ENCODE measurements at regions not wholly inside any gene's neighbourhood (a gene's known extent, or its start where the extent isn't known, plus 50 kb on each side); places are given as distances from the start of the nearest gene placed in this dataset.
"Not testable (repeated sequence)": the region's sequence is repeated elsewhere in the genome, so short reads cannot be mapped to it uniquely, and the experiment has no call there.

- Histone ChIP-seq H3K27ac (ENCODE audit: low read depth, low read length) (no peak overlapping the region), H2AFZ (ENCODE audit: low read length, unreplicated experiment) (no peak overlapping the region), H3K27me3 (ENCODE audit: insufficient read depth, low read length) (0 out of 2 replicates have a peak, but pooled peaks cover 7% of the 10 kb centered on the region), H3K36me3 (ENCODE audit: insufficient read depth, low read length) (no peaks in the 10 kb centered on the region), H3K4me3 (ENCODE audit: low read depth, low read length) (no peak overlapping the region), H3K4me1 (ENCODE audit: control insufficient read depth, insufficient read depth, low read length, unreplicated experiment) (no peaks in the 10 kb centered on the region), H3K79me2 (ENCODE audit: control insufficient read depth, insufficient read depth, low read length, unreplicated experiment) (no peaks in the 10 kb centered on the region)
Observed at GRCh38 chr11:109708184-109708583, 286.2 kb downstream of the C11orf87 start.

- H3K4me3 ChIP-seq (ENCODE audit: low read depth, low read length); H2AFZ ChIP-seq (ENCODE audit: low read length, unreplicated experiment); H3K79me2 ChIP-seq (ENCODE audit: control insufficient read depth, insufficient read depth, low read length, unreplicated experiment); H3K27me3 ChIP-seq (ENCODE audit: insufficient read depth, low read length); H3K36me3 ChIP-seq (ENCODE audit: insufficient read depth, low read length); H3K27ac ChIP-seq (ENCODE audit: low read depth, low read length); H3K4me1 ChIP-seq (ENCODE audit: control insufficient read depth, insufficient read depth, low read length, unreplicated experiment): not testable (repeated sequence)
Observed at GRCh38 chr11:109714444-109714843, 292.5 kb downstream of the C11orf87 start.

- H3K79me2 ChIP-seq (ENCODE audit: control insufficient read depth, insufficient read depth, low read length, unreplicated experiment); H2AFZ ChIP-seq (ENCODE audit: low read length, unreplicated experiment); H3K27me3 ChIP-seq (ENCODE audit: insufficient read depth, low read length); H3K4me3 ChIP-seq (ENCODE audit: low read depth, low read length); H3K4me1 ChIP-seq (ENCODE audit: control insufficient read depth, insufficient read depth, low read length, unreplicated experiment); H3K36me3 ChIP-seq (ENCODE audit: insufficient read depth, low read length); H3K27ac ChIP-seq (ENCODE audit: low read depth, low read length): not testable (repeated sequence)
Observed at GRCh38 chr11:109715424-109715823, 293.4 kb downstream of the C11orf87 start.

- H3K4me3 ChIP-seq (ENCODE audit: low read depth, low read length) = no peak overlapping the region
- peaks cover 4% of the 10 kb centered on the region for H3K4me1 ChIP-seq (ENCODE audit: control insufficient read depth, insufficient read depth, low read length, unreplicated experiment)
- no peaks in the 10 kb centered on the region for H3K79me2 ChIP-seq (ENCODE audit: control insufficient read depth, insufficient read depth, low read length, unreplicated experiment)
- no peak overlapping the region for H2AFZ ChIP-seq (ENCODE audit: low read length, unreplicated experiment)
- H3K27ac ChIP-seq (ENCODE audit: low read depth, low read length) = no peak overlapping the region
- H3K27me3 ChIP-seq (ENCODE audit: insufficient read depth, low read length) = no peaks in the 10 kb centered on the region
- no peaks in the 10 kb centered on the region for H3K36me3 ChIP-seq (ENCODE audit: insufficient read depth, low read length)
Observed at GRCh38 chr11:109726061-109726460, 304.1 kb downstream of the C11orf87 start.

- no peaks in the 10 kb centered on the region for H3K36me3 ChIP-seq (ENCODE audit: insufficient read depth, low read length)
- no peaks in the 10 kb centered on the region for H3K27me3 ChIP-seq (ENCODE audit: insufficient read depth, low read length)
- H3K4me3 ChIP-seq (ENCODE audit: low read depth, low read length) = no peak overlapping the region
- H3K4me1 ChIP-seq (ENCODE audit: control insufficient read depth, insufficient read depth, low read length, unreplicated experiment) = peaks cover 6% of the 10 kb centered on the region
- no peaks in the 10 kb centered on the region for H3K79me2 ChIP-seq (ENCODE audit: control insufficient read depth, insufficient read depth, low read length, unreplicated experiment)
- H2AFZ ChIP-seq (ENCODE audit: low read length, unreplicated experiment) = no peak overlapping the region
- no peak overlapping the region for H3K27ac ChIP-seq (ENCODE audit: low read depth, low read length)
Observed at GRCh38 chr11:109728056-109728455, 306.1 kb downstream of the C11orf87 start.

- H3K36me3 ChIP-seq (ENCODE audit: insufficient read depth, low read length) = no peaks in the 10 kb centered on the region
- no peaks in the 10 kb centered on the region for H3K27me3 ChIP-seq (ENCODE audit: insufficient read depth, low read length)
- H3K4me3 ChIP-seq (ENCODE audit: low read depth, low read length) = no peak overlapping the region
- H2AFZ ChIP-seq (ENCODE audit: low read length, unreplicated experiment) = no peak overlapping the region
- no peaks in the 10 kb centered on the region for H3K79me2 ChIP-seq (ENCODE audit: control insufficient read depth, insufficient read depth, low read length, unreplicated experiment)
- no peak overlapping the region for H3K27ac ChIP-seq (ENCODE audit: low read depth, low read length)
- H3K4me1 ChIP-seq (ENCODE audit: control insufficient read depth, insufficient read depth, low read length, unreplicated experiment) = peaks cover 12% of the 10 kb centered on the region
Observed at GRCh38 chr11:109729761-109730160, 307.8 kb downstream of the C11orf87 start.

- Histone ChIP-seq H3K4me1 (ENCODE audit: control insufficient read depth, insufficient read depth, low read length, unreplicated experiment) (peaks cover 12% of the 10 kb centered on the region), H2AFZ (ENCODE audit: low read length, unreplicated experiment) (no peak overlapping the region), H3K27ac (ENCODE audit: low read depth, low read length) (no peak overlapping the region), H3K4me3 (ENCODE audit: low read depth, low read length) (no peak overlapping the region), H3K27me3 (ENCODE audit: insufficient read depth, low read length) (no peaks in the 10 kb centered on the region), H3K36me3 (ENCODE audit: insufficient read depth, low read length) (no peaks in the 10 kb centered on the region), H3K79me2 (ENCODE audit: control insufficient read depth, insufficient read depth, low read length, unreplicated experiment) (no peaks in the 10 kb centered on the region)
Observed at GRCh38 chr11:109730669-109731068, 308.7 kb downstream of the C11orf87 start.

GRCh38 chr11:109731451-109731850, 309.5 kb downstream of the C11orf87 start:
- peaks cover 12% of the 10 kb centered on the region for H3K4me1 ChIP-seq (ENCODE audit: control insufficient read depth, insufficient read depth, low read length, unreplicated experiment)
- H3K4me3 ChIP-seq (ENCODE audit: low read depth, low read length) = no peak overlapping the region
- H2AFZ ChIP-seq (ENCODE audit: low read length, unreplicated experiment) = no peak overlapping the region
- no peaks in the 10 kb centered on the region for H3K27me3 ChIP-seq (ENCODE audit: insufficient read depth, low read length)
- no peaks in the 10 kb centered on the region for H3K36me3 ChIP-seq (ENCODE audit: insufficient read depth, low read length)
- H3K79me2 ChIP-seq (ENCODE audit: control insufficient read depth, insufficient read depth, low read length, unreplicated experiment) = no peaks in the 10 kb centered on the region
- no peak overlapping the region for H3K27ac ChIP-seq (ENCODE audit: low read depth, low read length)

GRCh38 chr11:109733245-109733644, 311.3 kb downstream of the C11orf87 start:
- peaks cover 8% of the 10 kb centered on the region for H3K4me1 ChIP-seq (ENCODE audit: control insufficient read depth, insufficient read depth, low read length, unreplicated experiment)

GRCh38 chr11:109734566-109734965, 312.6 kb downstream of the C11orf87 start:
- H3K4me3 ChIP-seq (ENCODE audit: low read depth, low read length) = no peak overlapping the region
- peaks cover 12% of the 10 kb centered on the region for H3K4me1 ChIP-seq (ENCODE audit: control insufficient read depth, insufficient read depth, low read length, unreplicated experiment)
- no peaks in the 10 kb centered on the region for H3K79me2 ChIP-seq (ENCODE audit: control insufficient read depth, insufficient read depth, low read length, unreplicated experiment)
- H3K36me3 ChIP-seq (ENCODE audit: insufficient read depth, low read length) = no peaks in the 10 kb centered on the region
- no peak overlapping the region for H2AFZ ChIP-seq (ENCODE audit: low read length, unreplicated experiment)
- no peak overlapping the region for H3K27ac ChIP-seq (ENCODE audit: low read depth, low read length)
- no peaks in the 10 kb centered on the region for H3K27me3 ChIP-seq (ENCODE audit: insufficient read depth, low read length)

More at GRCh38 chr11:109733245-109733644, 311.3 kb downstream of the C11orf87 start:
- Histone ChIP-seq H3K36me3 (ENCODE audit: insufficient read depth, low read length) (no peaks in the 10 kb centered on the region), H3K79me2 (ENCODE audit: control insufficient read depth, insufficient read depth, low read length, unreplicated experiment) (no peaks in the 10 kb centered on the region), H3K27ac (ENCODE audit: low read depth, low read length) (no peak overlapping the region), H3K4me3 (ENCODE audit: low read depth, low read length) (no peak overlapping the region), H2AFZ (ENCODE audit: low read length, unreplicated experiment) (no peak overlapping the region), H3K27me3 (ENCODE audit: insufficient read depth, low read length) (no peaks in the 10 kb centered on the region)

- Histone ChIP-seq H3K27ac (ENCODE audit: low read depth, low read length) (no peak overlapping the region), H2AFZ (ENCODE audit: low read length, unreplicated experiment) (no peak overlapping the region), H3K4me1 (ENCODE audit: control insufficient read depth, insufficient read depth, low read length, unreplicated experiment) (peaks cover 13% of the 10 kb centered on the region), H3K79me2 (ENCODE audit: control insufficient read depth, insufficient read depth, low read length, unreplicated experiment) (no peaks in the 10 kb centered on the region), H3K36me3 (ENCODE audit: insufficient read depth, low read length) (no peaks in the 10 kb centered on the region), H3K4me3 (ENCODE audit: low read depth, low read length) (no peak overlapping the region), H3K27me3 (ENCODE audit: insufficient read depth, low read length) (no peaks in the 10 kb centered on the region)
Observed at GRCh38 chr11:109735128-109735527, 313.1 kb downstream of the C11orf87 start.

Measured in ACC112 (cell line).